Stimulated activated CD4-positive, alpha-beta T cell treated with anti-CD3 and anti-CD28 coated beads, TNF-alpha, amount 100 ng/mL, for 4 hours (primary cell): ENCODE measurements at regions not wholly inside any gene's neighbourhood (a gene's known extent, or its start where the extent isn't known, plus 50 kb on each side); places are given as distances from the start of the nearest gene placed in this dataset.

ENCODE experiments used
- DNase-seq, 3 experiments: peaks; one replicate each; pipeline ENCODE4 v3.0.0-alpha.2; 2020; ENCODE audit warnings: low read depth in 3 of 3

DNA sequence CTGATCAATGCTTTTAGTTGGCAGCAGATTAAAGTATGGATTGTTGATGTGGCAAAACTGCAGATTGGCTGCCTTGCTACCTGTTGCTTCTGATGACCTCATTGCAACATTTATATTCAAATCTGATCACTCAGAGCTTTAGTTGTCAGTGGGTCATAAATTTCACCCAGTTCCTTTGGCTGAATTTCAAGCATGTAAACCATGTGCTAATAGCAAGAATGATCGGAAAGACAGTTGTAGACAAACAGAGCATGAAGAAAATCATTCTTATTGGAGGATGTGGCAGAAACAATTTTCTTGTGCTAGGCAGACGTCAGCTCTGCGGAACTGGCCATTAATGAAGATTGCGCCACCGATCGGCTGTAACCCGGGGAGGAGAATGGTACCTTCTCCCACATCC, 346.6 kb upstream of the EEF2KMT start:
- DNase-seq: no peak

DNA sequence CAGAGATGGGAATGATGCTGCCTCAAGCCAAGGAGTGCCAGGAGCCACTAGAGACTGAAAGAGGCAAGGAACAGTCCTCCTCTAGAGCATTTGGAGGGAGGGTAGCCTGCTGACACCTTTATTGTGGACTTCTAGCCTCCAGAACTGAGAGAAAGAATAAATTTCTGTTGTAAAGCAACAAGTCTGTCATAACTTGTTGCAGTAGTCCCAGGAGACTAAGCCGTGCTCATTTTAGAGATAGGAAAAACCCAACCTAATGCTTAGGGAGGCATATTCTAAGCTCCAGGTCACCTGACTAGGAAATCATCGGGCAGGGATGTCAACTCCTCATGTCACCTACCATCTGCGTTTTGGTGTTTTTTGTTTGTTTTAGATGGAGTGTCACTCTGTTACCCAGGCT, 345.4 kb upstream of the EEF2KMT start:
- DNase-seq: no peak

- DNase-seq: no peak
These were observed 344.5 kb upstream of the EEF2KMT start for GRCh38 chr16:5442054-5442453.

- DNase-seq: no peak
These were observed 341.0 kb upstream of the EEF2KMT start for GRCh38 chr16:5438591-5438990.

- DNase-seq: no peak
These were observed 336.0 kb upstream of the EEF2KMT start for GRCh38 chr16:5433587-5433986.

DNA sequence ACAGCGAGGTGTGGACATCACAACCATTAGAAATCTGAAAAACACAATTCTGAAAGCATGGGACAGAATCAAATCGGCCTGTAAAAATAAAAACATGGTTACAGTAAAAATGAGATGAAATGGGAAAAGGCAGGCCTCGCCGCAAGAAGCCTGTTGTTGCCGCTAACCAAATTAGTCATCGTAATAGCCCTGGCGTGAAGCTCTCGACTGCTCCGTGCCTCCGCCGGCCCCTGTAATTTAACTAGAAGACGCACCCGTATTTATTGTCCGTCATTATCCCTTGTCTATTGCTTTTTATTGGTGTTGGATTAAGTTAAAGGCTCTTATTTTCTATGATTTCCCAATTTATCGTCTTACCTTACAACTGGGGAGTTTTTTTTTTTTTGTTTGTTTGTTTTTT, 334.6 kb upstream of the EEF2KMT start:
- DNase-seq: no peak

- no peak for DNase-seq
These were observed 333.0 kb upstream of the EEF2KMT start for GRCh38 chr16:5430598-5430997.

DNA sequence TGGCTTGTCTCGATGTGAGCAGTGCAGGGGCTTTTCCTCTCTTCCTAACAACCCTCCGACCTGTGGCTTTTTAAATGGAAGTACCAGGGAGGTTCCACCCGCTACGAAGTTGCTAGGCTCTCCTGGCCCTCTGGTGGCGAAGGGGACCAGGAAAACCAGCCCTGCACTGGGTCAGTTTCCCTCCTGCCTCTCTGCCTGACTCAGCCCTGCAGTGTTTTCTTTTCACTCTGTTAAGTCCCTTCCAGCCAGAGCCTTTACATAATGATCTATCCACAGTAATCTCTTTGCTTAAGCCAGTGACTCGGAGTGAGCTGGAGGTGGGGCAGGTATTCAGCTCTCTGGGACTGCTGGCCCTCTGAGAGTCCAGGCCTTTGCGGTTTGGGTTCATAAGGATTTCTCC, 331.3 kb upstream of the EEF2KMT start:
- no peak for DNase-seq

- no peak for DNase-seq
These were observed 330.0 kb upstream of the EEF2KMT start for GRCh38 chr16:5427571-5427970.

- DNase-seq: no peak
These were observed 325.3 kb upstream of the EEF2KMT start for GRCh38 chr16:5422643-5423496.

- no peak for DNase-seq
These were observed 324.5 kb upstream of the EEF2KMT start for GRCh38 chr16:5422047-5422446.

DNA sequence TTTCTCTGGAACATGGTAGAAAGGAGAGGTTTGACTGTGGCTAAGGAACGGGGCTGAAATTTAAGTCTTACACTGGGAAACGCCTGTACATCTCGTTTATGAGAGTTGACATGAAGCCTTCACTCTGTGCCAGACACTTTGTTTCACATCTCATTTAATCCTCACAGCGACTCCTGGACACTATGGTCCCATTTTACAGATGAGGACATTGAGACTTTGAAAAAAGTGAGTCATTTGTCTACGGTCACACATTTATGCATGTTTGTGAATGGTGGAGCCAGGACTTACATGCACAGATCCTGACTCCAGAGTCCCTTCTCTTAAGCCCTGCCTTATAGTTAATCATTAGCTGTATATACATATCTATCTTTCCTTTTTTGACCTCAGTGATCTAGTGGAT, 318.4 kb upstream of the EEF2KMT start:
- DNase-seq: no peak

DNA sequence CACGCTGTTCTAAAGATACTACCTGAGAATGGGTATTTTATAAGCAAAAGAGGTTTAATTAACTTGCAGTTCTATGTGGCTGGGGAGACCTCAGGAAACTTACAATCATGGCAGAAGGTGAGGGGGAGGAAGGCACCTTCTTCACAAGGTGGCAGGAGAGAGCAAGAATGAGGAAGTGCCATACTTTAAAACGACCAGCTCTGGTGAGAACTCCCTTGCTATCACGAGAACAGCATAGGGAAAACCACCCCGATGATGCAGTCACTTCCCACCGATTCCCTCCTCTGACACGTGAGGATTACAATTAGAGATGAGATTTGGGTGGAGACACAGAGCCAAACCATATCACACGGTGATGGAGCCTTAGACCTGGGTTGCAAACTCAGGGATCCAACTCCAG, 317.5 kb upstream of the EEF2KMT start:
- DNase-seq: no peak

GRCh38 chr16:5412731-5413130, 315.1 kb upstream of the EEF2KMT start:
- no peak for DNase-seq

DNA sequence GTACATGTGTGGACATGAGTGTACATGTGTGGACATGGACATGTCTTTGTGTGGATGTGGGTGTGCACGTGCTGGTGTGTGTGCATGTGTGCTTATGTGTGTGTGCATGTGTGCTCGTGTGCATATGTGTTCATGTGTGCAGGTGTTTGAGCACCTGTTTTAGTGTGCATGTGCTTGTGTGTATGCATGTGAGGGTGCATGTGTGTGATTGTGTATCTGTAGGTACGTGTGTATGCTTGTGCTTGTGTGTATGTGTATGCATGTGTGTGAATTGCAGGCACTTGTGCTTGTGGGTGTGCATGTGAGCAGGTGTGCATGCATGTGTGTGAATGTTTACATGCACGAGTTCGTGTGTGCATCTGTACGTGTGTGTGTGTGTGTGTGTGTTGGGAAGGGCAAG, 300.6 kb upstream of the EEF2KMT start:
- no peak for DNase-seq

- no peak for DNase-seq
These were observed 299.3 kb upstream of the EEF2KMT start for GRCh38 chr16:5396880-5397279.

- no peak for DNase-seq
These were observed 295.5 kb upstream of the EEF2KMT start for GRCh38 chr16:5393070-5393469.

DNA sequence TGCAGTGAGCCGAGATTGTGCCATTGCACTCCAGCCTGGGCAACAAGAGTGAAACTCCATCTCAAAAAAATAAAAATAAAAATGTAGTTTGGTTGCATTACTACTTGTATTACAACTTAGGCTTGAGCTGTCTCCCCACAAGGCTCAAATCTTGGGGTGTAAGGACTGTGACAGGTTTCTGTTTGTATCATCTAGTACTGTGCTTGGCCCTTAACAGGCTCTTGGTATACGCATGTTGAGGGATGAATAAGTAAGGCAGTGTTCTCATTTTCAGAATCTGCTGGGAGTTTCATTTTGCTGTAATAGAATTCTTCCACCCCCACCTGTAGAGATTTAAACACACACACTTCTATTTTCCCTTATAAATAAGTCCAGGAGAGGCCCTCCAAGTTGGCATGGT, 289.4 kb upstream of the EEF2KMT start:
- no peak for DNase-seq

- DNase-seq: no peak
These were observed 288.2 kb upstream of the EEF2KMT start for GRCh38 chr16:5385811-5386210.

GRCh38 chr16:5385115-5385514, 287.5 kb upstream of the EEF2KMT start:
- no peak for DNase-seq

DNA sequence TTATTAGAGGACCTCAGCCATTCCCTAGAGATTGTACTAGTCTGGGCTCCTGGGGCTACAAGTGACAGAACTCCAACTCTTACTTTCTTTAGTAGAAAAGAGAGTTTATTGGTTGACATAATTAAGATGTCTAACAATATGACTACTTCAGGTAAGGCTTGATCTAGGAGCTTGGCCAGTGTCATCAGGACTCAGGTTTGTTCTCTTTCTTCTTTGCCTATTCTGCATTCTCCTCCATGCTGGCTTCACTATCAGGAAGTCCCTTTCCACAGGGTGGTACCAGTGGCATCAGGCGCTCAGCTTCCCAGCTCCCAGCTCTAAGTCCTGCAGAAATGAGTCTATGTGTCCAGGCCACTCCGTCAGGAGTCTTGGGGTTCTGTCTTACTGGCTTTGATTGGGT, 286.1 kb upstream of the EEF2KMT start:
- no peak for DNase-seq

GRCh38 chr16:5382484-5382883, 284.9 kb upstream of the EEF2KMT start:
- DNase-seq: no peak

DNA sequence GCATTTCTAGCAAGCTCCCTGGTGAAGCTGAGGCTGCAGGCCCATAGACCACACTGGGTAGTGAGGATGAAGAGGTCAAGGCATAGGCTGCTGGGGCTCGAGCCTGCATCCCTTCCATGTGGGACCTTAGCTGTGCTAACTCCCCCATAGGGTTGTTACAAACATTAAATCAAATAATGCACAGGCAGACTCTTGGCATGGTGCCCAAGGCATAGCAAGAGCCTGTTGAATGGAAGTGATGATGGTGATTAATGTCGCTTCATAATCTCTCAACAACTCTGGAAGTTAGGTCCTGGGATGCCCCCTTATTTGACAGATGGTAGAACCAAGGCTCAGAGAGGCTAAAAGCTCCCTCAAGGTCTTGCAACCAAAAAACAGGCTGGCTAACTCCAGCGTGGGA, 283.9 kb upstream of the EEF2KMT start:
- DNase-seq: no peak

- no peak for DNase-seq
These were observed 282.4 kb upstream of the EEF2KMT start for GRCh38 chr16:5379954-5380353.
